NCI-H82 (cell line): ENCODE measurements at regions not wholly inside any gene's neighbourhood (a gene's known extent, or its start where the extent isn't known, plus 50 kb on each side); places are given as distances from the start of the nearest gene placed in this dataset.

Experiments used
- DNase-seq: peaks from one replicate; lab custom pipeline; 2025; lab: John Stamatoyannopoulos, UW

DNA sequence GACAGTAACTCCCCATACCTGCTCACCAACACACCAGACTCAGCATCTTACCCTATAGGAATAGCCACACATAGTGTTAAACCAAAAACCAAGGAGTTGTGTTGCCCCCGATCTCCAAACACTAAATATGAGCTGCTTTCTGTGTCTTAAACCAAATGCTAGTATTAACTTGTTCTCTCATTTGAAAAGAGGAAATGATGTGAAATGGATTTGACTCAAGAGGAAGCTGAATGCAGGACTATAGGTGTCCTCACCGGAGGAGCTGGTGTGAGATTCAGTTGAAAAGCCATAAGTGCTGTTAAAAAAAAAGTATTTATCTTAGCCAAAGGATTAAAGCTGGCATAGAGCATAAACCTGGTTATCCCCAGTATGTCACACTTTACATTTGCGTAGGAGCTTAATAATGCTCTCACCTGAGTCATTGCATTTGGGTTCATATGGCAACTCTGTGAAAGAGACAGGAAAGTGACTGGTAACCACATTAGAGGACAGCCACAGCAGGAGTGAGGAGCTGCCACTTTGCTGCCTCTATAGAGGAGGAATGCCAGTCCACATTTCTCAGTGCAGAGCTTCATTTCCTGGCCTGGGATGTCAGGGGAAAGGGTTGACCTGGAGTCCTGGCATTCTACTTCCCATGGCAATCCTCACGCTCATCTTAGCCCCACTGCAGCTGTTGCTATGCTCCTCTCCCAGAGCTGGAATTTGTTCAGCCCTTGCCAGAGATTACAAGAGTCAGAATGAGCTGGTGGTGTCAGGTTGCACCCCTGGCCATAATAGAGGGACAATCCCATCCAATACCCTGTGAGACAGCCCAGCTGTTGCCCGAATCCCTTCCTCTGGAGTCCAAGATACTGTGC is 143.3 kb upstream of the ANKFN1 start:
- DNase-seq = peak; percentile 90

DNA sequence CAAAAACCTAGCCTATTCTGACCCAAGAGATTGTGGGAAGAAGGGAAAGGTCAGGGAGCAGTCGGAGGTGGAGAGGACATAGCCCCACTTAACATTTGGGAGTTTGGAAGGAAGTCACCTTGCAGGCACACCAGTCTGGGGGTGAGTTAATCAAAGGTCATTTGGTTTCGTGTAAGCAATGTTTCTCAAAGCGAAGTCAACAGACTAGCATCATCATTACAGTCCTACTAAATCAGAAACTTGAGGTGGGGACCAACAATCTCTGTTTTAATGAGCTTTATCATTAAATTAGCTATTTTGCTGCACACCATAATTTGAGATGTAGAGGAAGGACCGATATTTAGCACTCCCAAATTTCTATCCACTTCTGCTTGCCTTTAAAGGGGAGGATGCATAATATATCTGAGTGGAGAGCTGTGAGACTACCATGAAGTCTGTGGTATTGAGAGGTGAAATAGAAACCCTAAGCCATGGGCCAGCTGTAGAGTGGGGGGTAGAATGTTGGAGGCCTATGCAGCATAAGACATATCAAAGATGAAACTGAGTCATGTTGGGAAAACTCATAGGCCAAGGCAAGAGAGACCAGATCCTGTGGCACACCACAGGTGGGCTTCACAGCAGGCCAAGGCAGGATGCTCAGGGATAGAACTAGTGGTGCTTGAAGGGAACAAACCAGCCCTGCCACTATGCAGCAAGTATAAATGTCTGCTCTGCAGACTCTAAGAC is 141.7 kb upstream of the ANKFN1 start:
- no peak for DNase-seq

DNA sequence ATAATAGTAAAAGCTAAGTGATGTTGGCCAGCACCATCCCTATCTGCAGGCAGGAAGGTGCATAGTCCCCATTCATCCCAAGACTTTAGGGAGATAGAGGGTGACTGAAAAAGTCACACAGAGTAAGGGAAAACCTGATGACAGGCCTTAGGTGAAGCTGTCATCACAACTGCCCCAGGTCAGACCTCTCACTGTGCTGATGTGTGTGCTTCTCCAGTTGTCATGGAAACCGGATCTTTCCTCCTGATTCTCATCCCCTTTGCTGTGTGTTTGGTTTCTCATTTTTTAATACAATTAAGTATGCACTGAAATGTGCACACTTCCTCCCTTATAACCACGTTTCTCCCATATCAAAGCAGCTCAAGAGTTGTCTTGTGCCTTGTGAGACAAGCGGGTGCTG is 135.1 kb upstream of the ANKFN1 start:
- no peak for DNase-seq

DNA sequence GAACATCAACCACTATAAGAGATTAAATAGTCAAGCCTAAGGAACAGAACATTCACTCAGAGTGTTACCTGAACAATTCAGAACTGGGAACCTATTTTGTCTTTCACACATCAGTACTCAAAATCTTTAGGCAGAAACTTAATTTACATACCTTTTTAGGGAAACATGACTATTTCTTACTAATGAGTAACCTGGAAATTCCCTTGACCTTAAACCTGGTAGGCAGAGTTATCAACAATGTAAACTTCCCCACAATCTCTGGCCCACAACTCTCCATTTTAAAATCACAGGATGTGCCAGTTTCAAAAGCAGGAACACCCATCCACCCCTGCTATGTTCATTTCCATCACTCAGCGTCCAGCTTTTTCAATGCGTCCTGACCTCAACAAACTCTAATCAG is 132.9 kb upstream of the ANKFN1 start:
- no peak for DNase-seq

DNA sequence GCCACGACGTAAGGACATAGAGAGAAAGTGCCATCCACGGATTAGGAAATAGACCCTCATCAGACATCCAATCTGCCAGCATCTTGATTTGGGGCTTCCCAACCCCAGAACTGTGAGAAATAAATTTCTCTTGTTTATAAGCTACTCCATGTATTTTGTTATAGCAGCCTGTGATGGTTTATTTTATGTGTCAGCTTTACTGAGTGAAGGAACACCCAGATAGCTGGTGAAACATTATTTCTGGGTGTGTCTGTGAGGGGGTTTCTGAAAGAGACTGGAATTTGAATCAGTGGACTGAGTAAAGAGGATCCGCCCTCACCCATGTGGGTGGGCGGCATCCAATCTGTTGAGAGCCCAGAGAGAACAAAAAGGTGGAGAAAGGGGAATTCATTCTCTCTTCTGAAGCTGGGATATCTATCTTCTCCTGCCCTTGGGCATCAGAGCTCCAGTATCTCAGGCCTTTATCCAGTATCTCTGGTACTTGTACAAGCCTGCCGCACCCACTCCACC is 131.5 kb upstream of the ANKFN1 start:
- DNase-seq = no peak

DNA sequence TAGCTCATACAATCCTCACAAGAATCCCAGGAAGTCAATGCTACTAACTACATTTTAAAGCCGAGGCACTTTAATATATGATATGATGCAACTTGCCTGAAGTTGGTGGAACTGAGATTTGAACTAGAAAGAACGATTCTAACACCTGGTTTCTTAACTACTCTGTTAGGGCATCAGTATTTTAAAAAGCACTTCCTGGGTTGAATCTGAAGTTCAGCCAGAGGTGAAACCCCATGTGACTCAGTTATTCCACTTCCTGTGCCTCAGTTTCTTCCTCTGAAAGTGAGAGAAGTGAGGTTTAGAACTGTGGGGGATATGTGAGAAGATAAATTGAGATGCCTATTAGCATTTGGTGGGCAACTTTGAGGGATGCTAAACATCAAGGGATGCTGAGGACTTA is 129.4 kb upstream of the ANKFN1 start:
- no peak for DNase-seq

DNA sequence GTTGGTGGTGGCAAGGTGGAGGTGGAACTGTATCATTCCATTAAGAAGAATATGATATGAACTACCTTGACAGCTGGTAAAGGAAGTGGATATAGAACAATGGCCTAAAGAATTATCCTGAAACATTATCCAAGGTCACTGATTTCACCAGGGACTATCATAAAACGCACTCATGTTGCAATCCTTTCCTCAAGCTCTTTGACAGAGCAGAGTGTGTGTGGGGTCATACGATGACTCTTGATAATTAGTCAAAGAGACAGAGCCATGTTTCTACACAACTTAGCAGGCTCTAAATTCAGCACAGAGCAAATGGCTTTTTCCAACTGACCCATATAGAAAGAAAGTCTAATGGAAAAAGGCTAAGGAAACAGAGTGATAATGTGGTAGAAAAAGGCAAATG is 126.4 kb upstream of the ANKFN1 start:
- DNase-seq = no peak

DNA sequence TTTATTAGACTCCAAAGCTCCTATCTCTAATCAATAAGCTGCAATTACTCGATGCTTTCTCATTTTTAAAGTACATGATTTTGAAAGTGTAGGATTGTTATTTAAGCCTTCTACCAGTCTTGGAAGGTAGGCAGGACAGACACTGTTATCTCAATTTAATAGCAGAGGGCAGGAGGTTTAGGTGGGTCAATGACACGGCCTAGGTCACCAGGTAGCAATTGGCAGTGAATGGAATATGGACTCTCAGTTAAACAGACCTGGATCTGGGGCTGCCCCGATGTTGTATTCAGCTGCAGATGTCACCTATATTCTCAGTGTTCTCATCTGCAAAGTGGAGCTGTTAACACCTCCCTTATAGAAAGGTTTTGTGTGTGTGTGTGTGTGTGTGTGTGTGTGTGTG is 124.4 kb upstream of the ANKFN1 start:
- peak; percentile 32 for DNase-seq

DNA sequence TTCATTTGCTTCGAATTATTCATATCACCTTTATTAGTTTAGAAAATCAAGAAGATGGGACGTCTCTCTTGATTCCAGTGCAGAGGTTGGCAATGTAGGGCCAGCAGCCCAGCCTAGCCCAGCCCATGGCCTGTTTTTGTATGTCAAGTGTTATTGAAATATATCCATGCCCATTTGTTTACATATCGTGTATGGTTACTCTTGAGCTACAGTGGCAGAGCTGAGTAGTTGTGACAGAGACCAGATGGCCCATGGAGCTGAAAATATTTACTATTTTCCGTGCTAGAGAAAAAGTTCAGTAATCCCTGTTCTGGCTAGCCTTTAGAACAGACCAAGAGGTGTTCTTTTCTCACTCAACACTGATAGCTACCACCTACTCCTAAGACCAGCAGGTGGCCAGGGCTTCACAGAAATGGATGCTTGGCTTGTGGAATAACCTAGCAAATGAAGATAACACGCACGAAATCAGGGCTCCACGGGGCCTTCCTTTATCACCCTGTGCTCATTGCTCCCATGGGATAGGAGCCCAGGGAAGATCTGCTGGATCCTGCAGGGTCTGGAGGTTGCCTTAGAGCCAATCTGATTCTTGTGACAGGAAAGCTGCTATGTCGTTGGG is 123.2 kb upstream of the ANKFN1 start:
- peak; percentile 39 for DNase-seq

DNA sequence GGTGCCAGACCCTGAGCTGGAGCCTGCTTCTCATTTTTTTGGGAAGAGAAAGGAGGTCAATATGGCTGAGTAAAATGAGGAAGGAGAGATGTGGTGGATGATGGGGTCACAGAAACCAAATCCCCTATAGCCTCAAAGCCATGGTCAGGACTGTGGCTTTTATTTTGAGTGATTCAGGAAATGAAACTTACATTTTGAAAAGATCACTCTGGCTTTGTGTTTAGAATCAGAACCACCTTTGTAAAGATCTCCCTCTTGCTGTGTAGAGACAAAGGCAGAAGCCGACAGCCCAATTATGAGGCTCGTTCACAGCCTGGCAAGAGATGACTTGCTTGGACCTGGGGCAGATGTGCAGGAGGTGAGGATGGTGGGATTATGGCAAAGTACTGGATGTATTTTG is 121.6 kb upstream of the ANKFN1 start:
- no peak for DNase-seq

DNA sequence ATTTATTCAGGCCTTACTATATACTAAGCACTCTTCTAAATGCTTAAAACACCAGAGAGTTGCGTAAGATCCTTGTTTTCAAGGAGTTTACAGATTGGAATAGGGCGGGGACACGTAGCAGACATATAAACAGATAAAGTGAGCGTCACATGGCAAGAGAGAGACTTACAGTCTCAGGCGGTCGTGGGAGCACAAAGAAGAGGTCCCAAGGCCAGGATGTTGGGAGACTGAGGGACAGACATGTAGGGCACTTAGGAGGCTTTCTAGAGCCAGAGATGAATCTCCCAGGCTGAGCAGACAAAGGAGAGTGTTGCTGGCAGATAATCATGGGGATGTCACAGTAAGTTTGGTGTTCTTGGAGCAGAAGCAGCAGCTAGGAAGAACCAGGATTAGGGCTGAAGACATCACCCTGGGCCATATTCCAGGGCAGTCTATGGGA is 119.1 kb upstream of the ANKFN1 start:
- DNase-seq = no peak

DNA sequence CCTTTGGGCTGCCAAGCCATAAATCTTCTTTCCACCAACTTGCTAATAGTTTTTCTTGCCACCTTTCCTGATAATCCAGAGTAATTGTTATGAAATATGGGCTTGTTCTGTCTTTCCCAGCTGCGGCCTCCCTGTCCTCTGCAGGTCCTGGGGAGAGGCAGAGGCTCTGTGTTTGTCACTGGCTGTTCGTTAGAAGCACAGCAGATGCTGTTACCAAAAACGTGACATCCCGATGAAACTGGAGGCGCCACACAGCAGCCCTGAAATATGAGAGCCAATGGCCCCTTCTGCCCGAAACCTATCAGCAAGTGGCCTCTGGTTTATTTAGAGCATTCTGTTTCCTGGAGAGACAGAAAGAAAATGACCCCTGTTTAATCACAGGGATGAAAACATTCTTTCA is 115.1 kb upstream of the ANKFN1 start:
- no peak for DNase-seq

DNA sequence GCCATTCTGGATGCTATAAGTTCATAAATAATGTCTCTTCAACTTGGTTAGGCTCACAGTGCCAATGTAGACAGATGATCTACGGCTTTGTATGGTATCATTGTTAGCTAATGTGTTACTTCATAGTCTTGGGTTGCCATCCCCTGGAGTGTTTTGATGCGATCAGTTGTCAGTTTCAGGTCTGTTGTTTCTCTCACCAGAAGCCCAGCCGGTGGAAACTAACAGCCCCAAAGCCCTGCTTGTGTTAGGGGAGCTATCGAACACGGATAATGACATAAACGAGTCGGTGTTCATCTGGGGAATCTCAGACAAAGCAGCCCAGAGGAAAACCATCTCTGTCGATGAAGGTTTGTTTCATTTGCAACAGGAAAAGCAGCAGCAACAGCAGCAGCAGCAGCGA is 107.4 kb upstream of the ANKFN1 start:
- no peak for DNase-seq

DNA sequence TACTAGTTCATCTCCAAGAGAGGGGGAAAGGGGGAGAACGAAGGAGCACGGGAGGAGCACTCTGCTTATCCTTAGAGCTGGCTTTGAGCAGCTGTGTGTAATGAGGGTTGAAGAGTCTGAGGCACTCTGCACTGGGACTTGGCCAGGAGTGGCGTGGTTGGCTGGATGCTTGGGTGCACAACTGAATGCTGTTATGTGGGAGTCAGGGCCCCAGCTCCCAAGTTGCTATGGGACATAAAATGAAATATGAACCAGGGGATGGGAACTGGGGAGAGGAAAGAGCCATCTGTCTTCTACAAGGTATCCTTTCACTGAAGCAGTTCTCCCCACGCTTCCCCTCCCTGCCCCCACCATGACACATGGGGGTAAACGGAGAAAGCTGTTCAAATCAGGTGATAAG is 105.9 kb upstream of the ANKFN1 start:
- peak; percentile 32 for DNase-seq

DNA sequence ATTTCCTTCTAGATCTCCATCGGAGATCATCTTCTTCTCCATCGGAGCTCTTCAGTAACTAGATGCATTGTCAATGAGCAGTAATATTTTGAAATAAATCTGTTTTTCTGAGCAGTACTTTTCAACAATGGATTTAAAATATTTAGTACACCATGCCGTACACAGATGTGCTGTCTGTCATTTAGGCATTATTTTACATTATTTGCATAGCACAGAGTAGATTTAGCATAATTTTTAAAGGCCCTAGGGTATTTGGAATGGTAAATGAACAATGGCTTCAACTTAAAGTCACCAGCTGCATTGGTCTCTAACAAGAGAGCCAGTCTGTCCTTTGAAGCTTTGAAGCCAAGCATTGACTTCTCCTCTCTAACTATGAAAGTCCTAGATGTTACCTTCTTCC is 95.4 kb upstream of the ANKFN1 start:
- DNase-seq = no peak

DNA sequence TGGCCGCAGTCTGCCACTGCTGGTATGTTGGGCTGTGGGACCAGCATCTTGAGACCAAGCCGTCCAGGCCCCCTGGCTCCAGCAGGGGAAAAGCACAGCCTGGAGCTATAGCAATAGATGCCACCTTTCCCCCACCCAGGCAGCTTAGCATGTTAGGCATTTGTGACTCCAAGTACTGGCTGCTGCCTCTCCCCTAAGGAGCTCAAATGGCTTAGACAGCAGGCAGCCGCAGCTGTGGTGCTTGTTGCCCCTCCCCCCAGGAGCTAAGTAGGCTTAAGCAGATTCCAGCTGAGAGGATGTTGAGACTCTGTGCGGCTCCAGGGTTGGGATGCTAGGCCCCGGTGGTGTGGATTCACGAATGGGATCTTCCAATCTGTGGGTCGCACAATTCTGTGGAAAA is 88.8 kb upstream of the ANKFN1 start:
- DNase-seq = peak; percentile 99

DNA sequence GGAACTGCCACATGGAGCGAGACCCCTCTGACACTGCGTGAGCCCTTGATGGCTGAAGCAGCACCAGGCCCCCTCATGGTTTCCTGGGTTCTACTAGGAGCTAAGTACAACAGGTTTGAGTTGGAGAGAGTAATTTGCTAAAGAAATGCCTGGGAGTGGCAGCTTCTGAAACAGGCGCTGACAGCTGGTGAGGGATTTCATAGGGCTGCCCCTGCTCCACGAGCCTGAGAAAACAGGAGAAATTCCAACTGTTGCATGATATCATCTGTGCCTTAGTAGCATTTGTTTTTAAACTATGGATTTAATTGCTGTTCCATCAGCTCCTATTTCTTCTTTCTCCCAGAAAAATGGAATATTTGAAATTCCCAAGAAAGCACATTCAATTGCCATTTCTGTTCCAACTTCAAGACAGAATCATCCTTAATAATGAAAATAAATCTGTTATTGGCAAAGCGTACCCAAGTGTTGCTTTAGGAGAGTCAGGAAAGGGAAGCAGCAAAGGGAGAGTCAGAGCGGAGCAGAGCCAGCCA is 78.8 kb upstream of the ANKFN1 start:
- DNase-seq = peak; percentile 38

DNA sequence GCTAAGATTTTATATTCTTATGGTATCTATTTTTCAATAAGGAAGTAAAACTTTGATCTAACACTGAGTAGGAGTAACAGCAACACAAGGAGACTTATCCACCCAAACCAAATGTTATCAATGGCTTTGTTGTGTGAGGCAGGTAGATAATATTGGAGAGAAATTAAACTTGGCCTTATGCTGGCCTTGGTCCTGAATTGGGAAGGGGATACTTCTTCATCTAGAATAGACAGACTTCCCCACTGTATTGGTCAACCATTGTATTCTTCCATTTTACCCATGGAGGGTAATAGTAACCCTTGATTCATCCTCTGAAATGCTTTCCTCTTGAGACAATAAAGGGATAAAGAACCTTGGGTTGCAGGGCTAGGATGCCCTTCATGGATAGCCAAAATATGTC is 76.3 kb upstream of the ANKFN1 start:
- no peak for DNase-seq

DNA sequence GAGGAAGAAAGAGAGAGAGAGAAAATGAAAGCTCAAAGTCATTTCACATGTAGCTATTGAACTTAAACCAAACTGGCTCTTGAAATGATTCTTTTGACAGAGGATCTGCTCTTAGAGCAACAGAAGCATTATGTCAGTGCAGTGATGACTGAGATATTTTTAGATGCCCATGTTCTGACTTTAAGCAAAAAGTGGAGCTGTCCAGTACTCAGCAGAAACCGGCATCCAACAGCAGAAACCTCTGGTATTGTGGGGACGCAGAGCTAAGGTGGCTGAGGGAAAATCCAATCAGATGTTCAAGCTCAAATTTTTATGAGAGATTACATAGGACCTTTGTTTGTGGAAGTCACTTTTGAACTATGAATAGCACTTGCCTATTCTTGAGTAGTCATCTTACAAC is 69.8 kb upstream of the ANKFN1 start:
- DNase-seq = no peak

DNA sequence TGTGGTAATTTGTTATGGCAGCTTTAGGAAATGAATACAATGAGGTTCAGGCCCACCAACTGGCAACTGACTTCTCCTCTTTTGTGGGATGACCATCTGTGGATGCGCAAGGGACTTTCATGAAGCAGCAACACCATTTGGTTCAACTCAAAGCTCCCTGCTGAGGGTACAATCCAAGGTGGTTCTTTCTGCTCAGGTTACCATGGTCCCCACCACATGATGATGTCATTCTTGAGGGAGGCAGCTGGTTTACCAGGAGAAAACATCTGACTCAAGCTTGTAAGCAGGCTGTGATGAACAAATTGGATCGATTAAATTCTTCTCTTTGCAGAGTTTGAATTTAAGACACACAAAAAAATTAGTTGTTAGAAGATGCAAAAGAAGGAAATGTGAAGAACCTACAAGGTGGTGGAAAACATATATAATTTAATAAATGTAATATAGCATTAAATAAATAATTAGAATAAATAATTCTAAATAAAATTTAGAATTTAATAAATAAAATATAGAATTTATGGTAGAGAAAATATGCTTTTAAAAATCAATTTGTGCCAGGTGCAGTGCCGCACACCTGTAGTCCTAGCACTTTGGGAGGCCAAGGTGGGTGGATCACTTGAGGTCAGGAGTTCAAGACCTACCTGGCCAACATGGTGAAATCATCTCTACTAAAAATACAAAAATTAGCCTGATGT is 67.6 kb upstream of the ANKFN1 start:
- DNase-seq = peak; percentile 13

DNA sequence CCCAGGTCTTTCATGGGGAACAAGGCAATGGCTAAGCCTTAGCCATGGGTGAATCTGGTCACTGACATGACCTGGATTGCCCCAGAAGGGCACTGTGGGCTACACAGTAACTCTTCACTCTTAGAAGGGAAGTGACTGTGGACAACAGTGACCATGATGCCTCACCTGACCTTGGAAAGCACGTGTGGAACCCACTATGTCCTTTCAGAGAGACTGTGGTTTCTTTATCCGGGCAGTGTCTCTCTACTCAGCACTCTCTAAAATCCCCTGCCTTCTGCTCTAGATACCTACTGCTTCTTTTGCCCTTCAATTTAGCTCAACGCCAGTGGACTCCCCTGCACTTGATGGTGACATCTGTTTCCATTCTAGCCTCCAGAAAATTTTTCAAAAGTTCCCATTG is 66.1 kb upstream of the ANKFN1 start:
- DNase-seq = no peak
